B cell (primary cell): ENCODE measurements at regions not wholly inside any gene's neighbourhood (a gene's known extent, or its start where the extent isn't known, plus 50 kb on each side); places are given as distances from the start of the nearest gene placed in this dataset.

Source experiments
- CTCF ChIP-seq: fragments of 200-600 bp; IDR thresholded peaks from one replicate; pipeline ENCODE4 v1.8.0; 2022; ENCODE audit warnings: antibody characterized with exemption, mild to moderate bottlenecking
- EZH2 ChIP-seq: IDR thresholded peaks from 2 replicates; pipeline ENCODE4 v1.6.1; 2012; ENCODE audit warnings: borderline replicate concordance, low read depth, mild to moderate bottlenecking, moderate library complexity, low read length; ENCODE audit not compliant: insufficient read depth, poor library complexity, severe bottlenecking

GRCh38 chr1:168825129-168825528 is 96.1 kb upstream of the DPT start:
- TF ChIP-seq CTCF: no peak
- TF ChIP-seq EZH2: no peak
